ENCODE measurements at regions not wholly inside any gene's neighbourhood (a gene's known extent, or its start where the extent isn't known, plus 50 kb on each side); places are given as distances from the start of the nearest gene placed in this dataset.
A peak's percentile ranks its signal among the peaks of the same experiment; 100 is the strongest.
"Not testable (repeated sequence)": the region's sequence is repeated elsewhere in the genome, so short reads cannot be mapped to it uniquely, and the experiment has no call there.

GRCh38 chr22:46026899-46027210 is 49.9 kb upstream of the WNT7B start:
- DNase-seq = no peak

GRCh38 chr22:46027211-46028105 is 50.5 kb upstream of the WNT7B start:
- DNase-seq = peak; percentile 52

GRCh38 chr22:46028106-46028991 is 51.4 kb upstream of the WNT7B start:
- no peak for DNase-seq

GRCh38 chr22:46029036-46029435 is 52.1 kb upstream of the WNT7B start:
- DNase-seq = no peak

- no peak for DNase-seq
Measured at GRCh38 chr22:46029574-46030200, 52.7 kb upstream of the WNT7B start.

- no peak for DNase-seq
Measured at GRCh38 chr22:46030231-46030880, 53.4 kb upstream of the WNT7B start.

- DNase-seq = no peak
Measured at GRCh38 chr22:46031066-46031465, 54.1 kb upstream of the WNT7B start.

GRCh38 chr22:46031557-46031956 is 54.6 kb upstream of the WNT7B start:
- DNase-seq = no peak

GRCh38 chr22:46031965-46032851 is 55.2 kb upstream of the WNT7B start:
- DNase-seq = no peak

GRCh38 chr22:46033256-46034200 is 56.6 kb upstream of the WNT7B start:
- DNase-seq = no peak

GRCh38 chr22:46034480-46034879 is 57.5 kb upstream of the WNT7B start:
- DNase-seq = not testable (repeated sequence)

GRCh38 chr22:46035380-46035741 is 58.4 kb upstream of the WNT7B start:
- no peak for DNase-seq

- DNase-seq = peak; percentile 100
Measured at GRCh38 chr22:46035742-46036557, 59.0 kb upstream of the WNT7B start.

- DNase-seq = peak; percentile 80
Measured at GRCh38 chr22:46036558-46037408, 59.8 kb upstream of the WNT7B start.

GRCh38 chr22:46038174-46038487 is 61.2 kb upstream of the WNT7B start:
- no peak for DNase-seq

- no peak for DNase-seq
Measured at GRCh38 chr22:46038516-46039430, 61.8 kb upstream of the WNT7B start.

GRCh38 chr22:46039535-46039934 is 62.6 kb upstream of the WNT7B start:
- no peak for DNase-seq

Data from hematopoietic multipotent progenitor cell treated with erythropoietin and hydrocortisone succinate and interleukin-3 and kit ligand, for 6 days (in vitro differentiated cells).